Hippocampal formation (tissue), 2 donors: ENCODE measurements at regions not wholly inside any gene's neighbourhood (a gene's known extent, or its start where the extent isn't known, plus 50 kb on each side); places are given as distances from the start of the nearest gene placed in this dataset.

ENCODE experiments used
- DNase-seq, 2 donors: peaks; one replicate each; lab custom pipeline; 2025; lab: John Stamatoyannopoulos, UW

GRCh38 chr11:112465433-112466024 lies 204.9 kb upstream of the PLET1 start:
- DNase-seq, result no peak

GRCh38 chr11:112467721-112468120 lies 207.1 kb upstream of the PLET1 start:
- DNase-seq, result no peak

- DNase-seq, result no peak
Observed at GRCh38 chr11:112469376-112469775, 208.7 kb upstream of the PLET1 start.

GRCh38 chr11:112470355-112470754 lies 209.7 kb upstream of the PLET1 start:
- DNase-seq, result no peak

GRCh38 chr11:112471731-112472130 lies 211.1 kb upstream of the PLET1 start:
- DNase-seq, result no peak

GRCh38 chr11:112477152-112477551 lies 216.5 kb upstream of the PLET1 start:
- no peak for DNase-seq

GRCh38 chr11:112477581-112478317 lies 217.1 kb upstream of the PLET1 start:
- DNase-seq, result no peak

GRCh38 chr11:112478806-112479205 lies 218.1 kb upstream of the PLET1 start:
- no peak for DNase-seq

GRCh38 chr11:112481431-112481830 lies 220.8 kb upstream of the PLET1 start:
- no peak for DNase-seq

- DNase-seq, result no peak
Observed at GRCh38 chr11:112481893-112482292, 221.2 kb upstream of the PLET1 start.

GRCh38 chr11:112485280-112485679 lies 224.6 kb upstream of the PLET1 start:
- DNase-seq, result no peak

GRCh38 chr11:112497826-112498225 lies 237.2 kb upstream of the PLET1 start:
- DNase-seq, result no peak

GRCh38 chr11:112498701-112499100 lies 238.0 kb upstream of the PLET1 start:
- no peak for DNase-seq

- DNase-seq, result no peak
Observed at GRCh38 chr11:112499153-112499880, 238.7 kb upstream of the PLET1 start.

- no peak for DNase-seq
Observed at GRCh38 chr11:112499881-112500204, 239.2 kb upstream of the PLET1 start.

- DNase-seq, result no peak
Observed at GRCh38 chr11:112503410-112503809, 242.8 kb upstream of the PLET1 start.

GRCh38 chr11:112504056-112504455 lies 243.4 kb upstream of the PLET1 start:
- no peak for DNase-seq

- no peak for DNase-seq
Observed at GRCh38 chr11:112506852-112507251, 246.2 kb upstream of the PLET1 start.

GRCh38 chr11:112507281-112507680 lies 246.6 kb upstream of the PLET1 start:
- no peak for DNase-seq

- no peak for DNase-seq
Observed at GRCh38 chr11:112508750-112509149, 248.1 kb upstream of the PLET1 start.

- DNase-seq, result no peak
Observed at GRCh38 chr11:112509300-112509699, 248.6 kb upstream of the PLET1 start.

- DNase-seq, result no peak
Observed at GRCh38 chr11:112511271-112511670, 250.6 kb upstream of the PLET1 start.

- DNase-seq, result no peak
Observed at GRCh38 chr11:112511911-112512310, 251.3 kb upstream of the PLET1 start.
